Panc1 (cell line): ENCODE measurements at regions not wholly inside any gene's neighbourhood (a gene's known extent, or its start where the extent isn't known, plus 50 kb on each side); places are given as distances from the start of the nearest gene placed in this dataset.
A peak's percentile ranks its signal among the peaks of the same experiment; 100 is the strongest.

Experiments
- ATAC-seq: fragments of 200-7000 bp; cut with Tn5 transposase; 2 replicates; pipeline ENCODE4 v1.9.1; 2020; ENCODE audit warnings: mild to moderate bottlenecking, moderate library complexity
- BruUV-seq: library from RNA; stranded (reverse); fragments of 400-500 nt; replicated peaks from 2 replicates; lab custom pipeline; 2021; lab: Mats Ljungman, UMichigan
- CTCF ChIA-PET: fragments of 300-600 bp; sonication (Branson Sonifier 250); formaldehyde crosslinking; loops from one replicate; lab custom pipeline; 2022; ENCODE audit warnings: antibody characterized with exemption; lab: Charles Lee
- POLR2A ChIA-PET: fragments of 300-600 bp; sonication (Branson Sonifier 250); formaldehyde crosslinking; loops from one replicate; lab custom pipeline; 2022; ENCODE audit warnings: antibody characterized with exemption; lab: Charles Lee
- DNase-seq: peaks from one replicate; pipeline ENCODE4 v3.0.0-alpha.2; 2010; ENCODE audit warnings: low read depth, low spot score
- H3K27ac ChIP-seq: 2 replicates; pipeline ENCODE4 v1.5.1; 2011; ENCODE audit warnings: mild to moderate bottlenecking, low read length, inconsistent platforms
- H3K27me3 ChIP-seq: fragments of 200-500 bp; sonication (Bioruptor generic); 2 replicates; pipeline ENCODE4 v1.6.0; 2014; ENCODE audit warnings: low read length, inconsistent platforms; ENCODE audit not compliant: control insufficient read depth, insufficient read depth
- H3K36me3 ChIP-seq: fragments of 200-500 bp; sonication (Bioruptor generic); 2 replicates; pipeline ENCODE4 v1.5.1; 2014; ENCODE audit warnings: inconsistent platforms, mild to moderate bottlenecking, low read length, moderate library complexity; ENCODE audit not compliant: control insufficient read depth, insufficient read depth
- H3K4me1 ChIP-seq: 2 replicates; pipeline ENCODE4 v1.5.1; 2011; ENCODE audit warnings: inconsistent platforms, mild to moderate bottlenecking, low read length, moderate library complexity; ENCODE audit not compliant: control insufficient read depth, insufficient read depth
- H3K4me3 ChIP-seq, 2 experiments: 2 replicates each; pipeline ENCODE4 v1.5.1; 2011 to 2012; ENCODE audit warnings: low read depth in 2 of 2, low read length in 2 of 2, mild to moderate bottlenecking in 2 of 2, inconsistent platforms in 1 of 2, moderate library complexity in 1 of 2
- H3K9me3 ChIP-seq: fragments of 200-500 bp; sonication (Bioruptor generic); 2 replicates; pipeline ENCODE4 v1.5.1; 2014; ENCODE audit warnings: low read depth, mild to moderate bottlenecking, inconsistent platforms, low read length, moderate library complexity; ENCODE audit not compliant: control insufficient read depth, insufficient read depth
- POLR2AphosphoS5 ChIP-seq: IDR thresholded peaks from 2 replicates; pipeline ENCODE4 v1.6.1; 2012; ENCODE audit warnings: mild to moderate bottlenecking, low read depth, low read length, moderate library complexity
- SIN3A ChIP-seq: IDR thresholded peaks from 2 replicates; pipeline ENCODE4 v1.6.1; 2012; ENCODE audit warnings: low read depth, mild to moderate bottlenecking, low read length, moderate library complexity, borderline replicate concordance; ENCODE audit not compliant: insufficient read depth
- TCF7L2 ChIP-seq: IDR thresholded peaks from 2 replicates; pipeline ENCODE4 v1.6.1; 2011; ENCODE audit warnings: mild to moderate bottlenecking, low read depth, low read length, inconsistent platforms
- in situ Hi-C: cut with HindIII; loops from 2 replicates; pipeline ENCODE4 v1.10.0; 2016; ENCODE audit warnings: low sequenced_read_pairs, low pct_unique_long_range_greater_than_20kb
- intact Hi-C: fragments of 100-400 bp; cut with micrococcal nuclease; formaldehyde crosslinking; loops from one replicate; pipeline ENCODE4 v1.10.0; 2022; ENCODE audit not compliant: unreplicated experiment
- TF ChIP-seq, protein P1 (sequence below): fragments of 450-650 bp; IDR thresholded peaks from 2 replicates; pipeline ENCODE4 v1.5.1; 2017; ENCODE audit warnings: mild to moderate bottlenecking
- TF ChIP-seq, protein P2 (sequence below), 2 experiments: IDR thresholded peaks; 2 replicates each; pipeline ENCODE4 v1.6.1; 2011 to 2012; ENCODE audit warnings: low read depth in 2 of 2, control low read depth in 1 of 2, low read length in 1 of 2, mild to moderate bottlenecking in 1 of 2, moderate library complexity in 1 of 2; ENCODE audit not compliant: insufficient read depth in 1 of 2

DNA sequence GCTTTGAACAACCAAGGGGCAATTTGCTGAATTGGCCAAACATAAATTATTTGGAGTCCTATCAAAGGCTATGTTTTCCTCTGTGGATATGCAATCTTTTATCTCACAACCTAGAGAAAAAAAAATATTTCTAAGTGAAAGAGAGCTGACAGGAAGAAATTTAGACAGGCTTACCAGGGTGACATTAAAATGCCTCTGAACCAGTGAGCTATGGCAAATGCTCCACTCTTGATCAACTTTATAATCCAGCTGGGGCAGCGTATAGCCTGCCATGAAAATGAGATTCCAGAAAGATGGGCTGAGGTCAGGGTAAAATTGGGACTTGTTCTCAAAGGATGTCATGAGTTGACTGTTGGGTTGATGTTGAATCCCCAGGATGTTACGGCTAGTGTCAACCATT is 399.3 kb upstream of the TRPC7 start:
- TF ChIP-seq, protein P1, sequence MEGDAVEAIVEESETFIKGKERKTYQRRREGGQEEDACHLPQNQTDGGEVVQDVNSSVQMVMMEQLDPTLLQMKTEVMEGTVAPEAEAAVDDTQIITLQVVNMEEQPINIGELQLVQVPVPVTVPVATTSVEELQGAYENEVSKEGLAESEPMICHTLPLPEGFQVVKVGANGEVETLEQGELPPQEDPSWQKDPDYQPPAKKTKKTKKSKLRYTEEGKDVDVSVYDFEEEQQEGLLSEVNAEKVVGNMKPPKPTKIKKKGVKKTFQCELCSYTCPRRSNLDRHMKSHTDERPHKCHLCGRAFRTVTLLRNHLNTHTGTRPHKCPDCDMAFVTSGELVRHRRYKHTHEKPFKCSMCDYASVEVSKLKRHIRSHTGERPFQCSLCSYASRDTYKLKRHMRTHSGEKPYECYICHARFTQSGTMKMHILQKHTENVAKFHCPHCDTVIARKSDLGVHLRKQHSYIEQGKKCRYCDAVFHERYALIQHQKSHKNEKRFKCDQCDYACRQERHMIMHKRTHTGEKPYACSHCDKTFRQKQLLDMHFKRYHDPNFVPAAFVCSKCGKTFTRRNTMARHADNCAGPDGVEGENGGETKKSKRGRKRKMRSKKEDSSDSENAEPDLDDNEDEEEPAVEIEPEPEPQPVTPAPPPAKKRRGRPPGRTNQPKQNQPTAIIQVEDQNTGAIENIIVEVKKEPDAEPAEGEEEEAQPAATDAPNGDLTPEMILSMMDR: no peak
- no peak for TF ChIP-seq POLR2AphosphoS5
- TF ChIP-seq TCF7L2: no peak
- no peak for TF ChIP-seq SIN3A
- TF ChIP-seq, protein P2, sequence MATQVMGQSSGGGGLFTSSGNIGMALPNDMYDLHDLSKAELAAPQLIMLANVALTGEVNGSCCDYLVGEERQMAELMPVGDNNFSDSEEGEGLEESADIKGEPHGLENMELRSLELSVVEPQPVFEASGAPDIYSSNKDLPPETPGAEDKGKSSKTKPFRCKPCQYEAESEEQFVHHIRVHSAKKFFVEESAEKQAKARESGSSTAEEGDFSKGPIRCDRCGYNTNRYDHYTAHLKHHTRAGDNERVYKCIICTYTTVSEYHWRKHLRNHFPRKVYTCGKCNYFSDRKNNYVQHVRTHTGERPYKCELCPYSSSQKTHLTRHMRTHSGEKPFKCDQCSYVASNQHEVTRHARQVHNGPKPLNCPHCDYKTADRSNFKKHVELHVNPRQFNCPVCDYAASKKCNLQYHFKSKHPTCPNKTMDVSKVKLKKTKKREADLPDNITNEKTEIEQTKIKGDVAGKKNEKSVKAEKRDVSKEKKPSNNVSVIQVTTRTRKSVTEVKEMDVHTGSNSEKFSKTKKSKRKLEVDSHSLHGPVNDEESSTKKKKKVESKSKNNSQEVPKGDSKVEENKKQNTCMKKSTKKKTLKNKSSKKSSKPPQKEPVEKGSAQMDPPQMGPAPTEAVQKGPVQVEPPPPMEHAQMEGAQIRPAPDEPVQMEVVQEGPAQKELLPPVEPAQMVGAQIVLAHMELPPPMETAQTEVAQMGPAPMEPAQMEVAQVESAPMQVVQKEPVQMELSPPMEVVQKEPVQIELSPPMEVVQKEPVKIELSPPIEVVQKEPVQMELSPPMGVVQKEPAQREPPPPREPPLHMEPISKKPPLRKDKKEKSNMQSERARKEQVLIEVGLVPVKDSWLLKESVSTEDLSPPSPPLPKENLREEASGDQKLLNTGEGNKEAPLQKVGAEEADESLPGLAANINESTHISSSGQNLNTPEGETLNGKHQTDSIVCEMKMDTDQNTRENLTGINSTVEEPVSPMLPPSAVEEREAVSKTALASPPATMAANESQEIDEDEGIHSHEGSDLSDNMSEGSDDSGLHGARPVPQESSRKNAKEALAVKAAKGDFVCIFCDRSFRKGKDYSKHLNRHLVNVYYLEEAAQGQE (IDR thresholded peaks at IDR 0.05; ENCODE audit: insufficient read depth in 1 of 2, low read depth in 2 of 2, low read length in 1 of 2): no peak
- H3K4me1 ChIP-seq: no peaks in the 10 kb centered on the region
- intact Hi-C loops (no loop called here), in situ Hi-C loops (no loop called here)
- H3K4me3 ChIP-seq: no peak overlapping the region
- H3K36me3 ChIP-seq: no peaks in the 10 kb centered on the region
- H3K9me3 ChIP-seq: no peaks in the 10 kb centered on the region
- BruUV-seq: no TSS peak
- POLR2A ChIA-PET: no interaction called here
- H3K27ac ChIP-seq: no peak overlapping the region
- ATAC-seq (no peak), DNase-seq (no peak)
- no peaks in the 10 kb centered on the region for H3K27me3 ChIP-seq
- CTCF ChIA-PET: interaction anchor here (0.6 kb wide), 1 partner anchor 54 kb away, joined by 12 read pairs; no protein-coding TSS in a partner anchor

DNA sequence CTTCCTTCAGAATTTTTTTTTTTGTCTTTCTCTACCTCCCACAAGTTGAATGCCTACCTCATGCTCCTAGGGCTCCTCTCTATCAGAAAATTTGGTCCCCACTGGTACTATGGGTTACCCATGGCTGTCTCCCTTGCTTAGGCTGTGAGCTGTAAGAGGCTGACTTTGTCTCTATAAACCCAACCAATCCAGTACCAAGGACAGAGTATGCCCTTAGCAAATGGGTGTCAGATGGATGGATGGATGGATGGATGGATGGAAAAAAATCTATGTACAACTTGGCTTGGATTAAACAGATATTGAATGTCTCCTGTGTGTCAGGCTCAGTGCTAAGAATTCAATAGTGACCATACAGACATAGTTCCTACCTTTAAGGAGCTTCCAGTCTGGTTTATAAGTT is 398.2 kb upstream of the TRPC7 start:
- Histone ChIP-seq H3K4me3 (no peak overlapping the region), H3K27me3 (no peaks in the 10 kb centered on the region), H3K36me3 (no peaks in the 10 kb centered on the region), H3K9me3 (no peaks in the 10 kb centered on the region), H3K27ac (no peak overlapping the region), H3K4me1 (no peaks in the 10 kb centered on the region)
- BruUV-seq: no TSS peak
- CTCF ChIA-PET: no interaction called here
- intact Hi-C loops (no loop called here), in situ Hi-C loops (no loop called here)
- POLR2A ChIA-PET: interaction anchor here (0.7 kb wide), 1 partner anchor 425 kb away, joined by 3 read pairs; no protein-coding TSS in a partner anchor
- TF ChIP-seq, protein P1: no peak
- TF ChIP-seq, protein P2 (IDR thresholded peaks at IDR 0.05; ENCODE audit: insufficient read depth in 1 of 2, low read depth in 2 of 2, low read length in 1 of 2): peak in 1 of 2 experiments; percentile 52; a peak in 1 of 4 replicates
- ATAC-seq (no peak), DNase-seq (no peak)
